ENCODE measurements at regions not wholly inside any gene's neighbourhood (a gene's known extent, or its start where the extent isn't known, plus 50 kb on each side); places are given as distances from the start of the nearest gene placed in this dataset.

DNA sequence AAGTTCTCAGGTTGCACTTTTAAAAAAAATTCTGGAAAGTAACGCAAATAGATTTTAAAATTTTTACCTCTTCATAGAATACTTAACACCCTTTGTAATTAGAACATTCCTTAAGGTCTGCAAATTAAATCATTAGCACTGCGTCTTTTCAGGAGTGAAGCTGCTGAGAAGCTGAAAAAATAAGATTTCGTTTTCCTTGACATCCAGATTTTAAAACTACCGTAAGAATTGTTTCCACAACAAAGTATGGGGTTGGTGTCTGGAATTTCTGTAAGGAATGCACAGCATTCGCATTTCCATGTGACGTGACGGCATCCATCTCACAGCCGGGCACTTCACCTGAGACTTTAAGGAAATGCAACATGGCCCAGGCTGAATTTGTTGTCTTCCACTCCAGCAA is 76.3 kb upstream of the COX20 start:
- TF ChIP-seq, protein P1, sequence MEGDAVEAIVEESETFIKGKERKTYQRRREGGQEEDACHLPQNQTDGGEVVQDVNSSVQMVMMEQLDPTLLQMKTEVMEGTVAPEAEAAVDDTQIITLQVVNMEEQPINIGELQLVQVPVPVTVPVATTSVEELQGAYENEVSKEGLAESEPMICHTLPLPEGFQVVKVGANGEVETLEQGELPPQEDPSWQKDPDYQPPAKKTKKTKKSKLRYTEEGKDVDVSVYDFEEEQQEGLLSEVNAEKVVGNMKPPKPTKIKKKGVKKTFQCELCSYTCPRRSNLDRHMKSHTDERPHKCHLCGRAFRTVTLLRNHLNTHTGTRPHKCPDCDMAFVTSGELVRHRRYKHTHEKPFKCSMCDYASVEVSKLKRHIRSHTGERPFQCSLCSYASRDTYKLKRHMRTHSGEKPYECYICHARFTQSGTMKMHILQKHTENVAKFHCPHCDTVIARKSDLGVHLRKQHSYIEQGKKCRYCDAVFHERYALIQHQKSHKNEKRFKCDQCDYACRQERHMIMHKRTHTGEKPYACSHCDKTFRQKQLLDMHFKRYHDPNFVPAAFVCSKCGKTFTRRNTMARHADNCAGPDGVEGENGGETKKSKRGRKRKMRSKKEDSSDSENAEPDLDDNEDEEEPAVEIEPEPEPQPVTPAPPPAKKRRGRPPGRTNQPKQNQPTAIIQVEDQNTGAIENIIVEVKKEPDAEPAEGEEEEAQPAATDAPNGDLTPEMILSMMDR (IDR thresholded peaks at IDR 0.05) = no peak
- no peak for TF ChIP-seq POLR2A (IDR thresholded peaks at IDR 0.05)
